OCI-LY1 (cell line): ENCODE measurements at regions not wholly inside any gene's neighbourhood (a gene's known extent, or its start where the extent isn't known, plus 50 kb on each side); places are given as distances from the start of the nearest gene placed in this dataset.
A peak's percentile ranks its signal among the peaks of the same experiment; 100 is the strongest.

Experiments
- H2AFZ ChIP-seq: fragments of 200-600 bp; sonication (generic), shearing (Covaris generic); 2 replicates; pipeline ENCODE4 v1.6.0; 2014; ENCODE audit warnings: antibody characterized with exemption, mild to moderate bottlenecking, low read length
- H3F3A ChIP-seq: fragments of 200-600 bp; sonication (generic), shearing (Covaris generic); 2 replicates; pipeline ENCODE4 v1.6.0; 2014; ENCODE audit warnings: mild to moderate bottlenecking, antibody characterized with exemption, low read length, moderate library complexity; ENCODE audit not compliant: insufficient read depth
- H3K27ac ChIP-seq: fragments of 200-600 bp; sonication (generic); 2 replicates; pipeline ENCODE4 v1.5.1; 2014; ENCODE audit warnings: low read length, mixed run types, mild to moderate bottlenecking, low read depth; ENCODE audit not compliant: poor library complexity, severe bottlenecking
- H3K27me3 ChIP-seq: fragments of 200-600 bp; sonication (generic); 2 replicates; pipeline ENCODE4 v1.6.0; 2014; ENCODE audit warnings: antibody characterized with exemption, mild to moderate bottlenecking, low read length, moderate library complexity; ENCODE audit not compliant: insufficient read depth
- H3K36me3 ChIP-seq: fragments of 200-600 bp; sonication (generic); 2 replicates; pipeline ENCODE4 v1.6.1; 2014; ENCODE audit warnings: mild to moderate bottlenecking, antibody characterized with exemption, low read length, moderate library complexity, mixed read lengths; ENCODE audit not compliant: insufficient read depth
- H3K4me1 ChIP-seq: fragments of 200-600 bp; sonication (generic); 2 replicates; pipeline ENCODE4 v1.5.1; 2014; ENCODE audit warnings: mild to moderate bottlenecking, low read length, moderate library complexity; ENCODE audit not compliant: insufficient read depth, severe bottlenecking
- H3K4me2 ChIP-seq: fragments of 200-600 bp; sonication (generic), shearing (Covaris generic); 2 replicates; pipeline ENCODE4 v1.6.1; 2014; ENCODE audit warnings: low read length
- H3K4me3 ChIP-seq: fragments of 200-600 bp; sonication (generic); 2 replicates; pipeline ENCODE4 v1.5.1; 2014; ENCODE audit warnings: low read length, low read depth, mild to moderate bottlenecking, mixed read lengths; ENCODE audit not compliant: poor library complexity, severe bottlenecking
- H3K79me2 ChIP-seq: fragments of 200-600 bp; shearing (Covaris generic); 2 replicates; pipeline ENCODE4 v1.6.1; 2016; ENCODE audit warnings: mixed run types, low read length, mixed read lengths; ENCODE audit not compliant: insufficient read depth
- H3K9ac ChIP-seq: fragments of 200-600 bp; sonication (generic), shearing (Covaris generic); 2 replicates; pipeline ENCODE4 v1.6.1; 2014; ENCODE audit warnings: mild to moderate bottlenecking, low read length, mixed read lengths
- H3K9me2 ChIP-seq: fragments of 200-600 bp; sonication (generic), shearing (Covaris generic); 2 replicates; pipeline ENCODE4 v1.6.1; 2014; ENCODE audit warnings: low read depth, mild to moderate bottlenecking, low read length, mixed read lengths
- H3K9me3 ChIP-seq: fragments of 200-600 bp; shearing (Covaris generic); 2 replicates; pipeline ENCODE4 v1.6.1; 2014; ENCODE audit warnings: low read length, mixed read lengths
- H4K20me1 ChIP-seq: fragments of 200-600 bp; sonication (generic), shearing (Covaris generic); 2 replicates; pipeline ENCODE4 v1.6.0; 2016; ENCODE audit warnings: mild to moderate bottlenecking, low read length; ENCODE audit not compliant: insufficient read depth
- EZH2 ChIP-seq: fragments of 200-600 bp; sonication (generic), shearing (Covaris generic); IDR thresholded peaks from 2 replicates; pipeline ENCODE4 v1.8.0; 2017; ENCODE audit warnings: borderline replicate concordance, mixed run types, mild to moderate bottlenecking, antibody characterized with exemption, low read length, moderate library complexity, mixed read lengths
- TF ChIP-seq, protein P1 (sequence below): fragments of 200-600 bp; sonication (generic), shearing (Covaris generic); IDR thresholded peaks from 2 replicates; pipeline ENCODE4 v1.5.1; 2017; ENCODE audit warnings: mild to moderate bottlenecking, antibody characterized with exemption, low read length, moderate library complexity, mixed read lengths

- H3K4me2 ChIP-seq: no peak overlapping the region
- H2AFZ ChIP-seq: no peak overlapping the region
- no peaks in the 10 kb centered on the region for H3F3A ChIP-seq
- no peaks in the 10 kb centered on the region for H3K9me3 ChIP-seq
- no peaks in the 10 kb centered on the region for H3K4me1 ChIP-seq
- no peaks in the 10 kb centered on the region for H3K27me3 ChIP-seq
- no peaks in the 10 kb centered on the region for H3K36me3 ChIP-seq
- H3K79me2 ChIP-seq: no peaks in the 10 kb centered on the region
- no peak overlapping the region for H3K4me3 ChIP-seq
- no peaks in the 10 kb centered on the region for H3K9me2 ChIP-seq
- H3K9ac ChIP-seq: no peak overlapping the region
- TF ChIP-seq, protein P1, sequence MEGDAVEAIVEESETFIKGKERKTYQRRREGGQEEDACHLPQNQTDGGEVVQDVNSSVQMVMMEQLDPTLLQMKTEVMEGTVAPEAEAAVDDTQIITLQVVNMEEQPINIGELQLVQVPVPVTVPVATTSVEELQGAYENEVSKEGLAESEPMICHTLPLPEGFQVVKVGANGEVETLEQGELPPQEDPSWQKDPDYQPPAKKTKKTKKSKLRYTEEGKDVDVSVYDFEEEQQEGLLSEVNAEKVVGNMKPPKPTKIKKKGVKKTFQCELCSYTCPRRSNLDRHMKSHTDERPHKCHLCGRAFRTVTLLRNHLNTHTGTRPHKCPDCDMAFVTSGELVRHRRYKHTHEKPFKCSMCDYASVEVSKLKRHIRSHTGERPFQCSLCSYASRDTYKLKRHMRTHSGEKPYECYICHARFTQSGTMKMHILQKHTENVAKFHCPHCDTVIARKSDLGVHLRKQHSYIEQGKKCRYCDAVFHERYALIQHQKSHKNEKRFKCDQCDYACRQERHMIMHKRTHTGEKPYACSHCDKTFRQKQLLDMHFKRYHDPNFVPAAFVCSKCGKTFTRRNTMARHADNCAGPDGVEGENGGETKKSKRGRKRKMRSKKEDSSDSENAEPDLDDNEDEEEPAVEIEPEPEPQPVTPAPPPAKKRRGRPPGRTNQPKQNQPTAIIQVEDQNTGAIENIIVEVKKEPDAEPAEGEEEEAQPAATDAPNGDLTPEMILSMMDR: peak; percentile 40; the same call in 1 of the 2 replicates
- TF ChIP-seq EZH2: no peak
- no peak overlapping the region for H3K27ac ChIP-seq
- H4K20me1 ChIP-seq: no peaks in the 10 kb centered on the region
These were observed 73.9 kb upstream of the VTCN1 start for GRCh38 chr1:117284399-117285215.

DNA sequence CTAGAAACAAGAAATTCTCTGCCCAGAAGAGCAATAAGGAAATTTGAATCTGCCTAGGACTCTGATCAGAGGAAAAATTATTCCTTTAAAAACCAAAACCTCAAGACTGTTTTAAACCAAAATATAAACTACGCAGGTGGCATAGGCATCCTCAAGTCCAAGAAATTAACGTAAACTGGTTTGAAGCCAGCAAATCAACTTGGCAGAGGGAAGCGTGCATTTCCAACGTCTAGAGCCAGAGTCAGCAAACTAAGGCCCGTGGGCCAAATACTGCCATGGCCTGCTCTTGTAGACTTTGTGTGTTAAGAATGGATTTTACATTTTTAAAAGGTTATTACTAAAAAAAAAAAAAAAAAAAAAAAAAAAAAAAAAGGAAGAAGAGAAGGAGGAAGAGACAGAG lies 67.8 kb upstream of the VTCN1 start:
- no peaks in the 10 kb centered on the region for H3K79me2 ChIP-seq
- no peaks in the 10 kb centered on the region for H3K4me1 ChIP-seq
- no peaks in the 10 kb centered on the region for H4K20me1 ChIP-seq
- H3K27ac ChIP-seq: no peak overlapping the region
- no peaks in the 10 kb centered on the region for H3F3A ChIP-seq
- no peaks in the 10 kb centered on the region for H3K9me3 ChIP-seq
- H2AFZ ChIP-seq: no peak overlapping the region
- H3K27me3 ChIP-seq: no peaks in the 10 kb centered on the region
- no peaks in the 10 kb centered on the region for H3K36me3 ChIP-seq
- H3K4me3 ChIP-seq: no peak overlapping the region
- H3K4me2 ChIP-seq: no peak overlapping the region
- TF ChIP-seq, protein P1: no peak
- TF ChIP-seq EZH2: no peak
- no peak overlapping the region for H3K9ac ChIP-seq
- H3K9me2 ChIP-seq: no peaks in the 10 kb centered on the region

GRCh38 chr1:117275055-117275454 lies 64.3 kb upstream of the VTCN1 start:
- no peak for TF ChIP-seq EZH2
- TF ChIP-seq, protein P1: no peak

More at GRCh38 chr1:117275055-117275454, 64.3 kb upstream of the VTCN1 start:
- Histone ChIP-seq H3K27ac (no peak overlapping the region), H3K9me3 (no peaks in the 10 kb centered on the region), H4K20me1 (no peaks in the 10 kb centered on the region), H3K4me3 (no peak overlapping the region), H3K4me1 (no peaks in the 10 kb centered on the region), H3K9me2 (no peaks in the 10 kb centered on the region), H3F3A (no peaks in the 10 kb centered on the region), H3K79me2 (no peaks in the 10 kb centered on the region), H3K9ac (no peak overlapping the region), H3K36me3 (no peaks in the 10 kb centered on the region), H2AFZ (no peak overlapping the region), H3K4me2 (no peak overlapping the region), H3K27me3 (no peaks in the 10 kb centered on the region; the same call in 1 of the 2 replicates)
